Activated T-helper 9 cell treated with anti-CD3 and anti-CD28 coated beads, Interleukin-2, amount 50 U/mL, for 16 hours (primary cell): ENCODE measurements at regions not wholly inside any gene's neighbourhood (a gene's known extent, or its start where the extent isn't known, plus 50 kb on each side); places are given as distances from the start of the nearest gene placed in this dataset.

ENCODE experiments used
- DNase-seq: peaks from one replicate; pipeline ENCODE4 v3.0.0-alpha.2; 2020; ENCODE audit warnings: low read depth

- no peak for DNase-seq
These were observed 179.8 kb downstream of the KCNRG start for GRCh38 chr13:50195045-50195444.

GRCh38 chr13:50196118-50196517, 180.9 kb downstream of the KCNRG start:
- DNase-seq = no peak

GRCh38 chr13:50197705-50198104, 182.5 kb downstream of the KCNRG start:
- no peak for DNase-seq

- no peak for DNase-seq
These were observed 183.3 kb downstream of the KCNRG start for GRCh38 chr13:50198508-50198907.

- no peak for DNase-seq
These were observed 185.3 kb downstream of the KCNRG start for GRCh38 chr13:50200569-50200968.

GRCh38 chr13:50200988-50201387, 185.7 kb downstream of the KCNRG start:
- no peak for DNase-seq

- no peak for DNase-seq
These were observed 187.2 kb downstream of the KCNRG start for GRCh38 chr13:50202485-50202884.

GRCh38 chr13:50203256-50203941, 188.2 kb downstream of the KCNRG start:
- no peak for DNase-seq

- DNase-seq = no peak
These were observed 190.3 kb downstream of the KCNRG start for GRCh38 chr13:50205581-50205980.

- DNase-seq = no peak
These were observed 193.6 kb downstream of the KCNRG start for GRCh38 chr13:50208826-50209335.

- DNase-seq = no peak
These were observed 194.4 kb downstream of the KCNRG start for GRCh38 chr13:50209631-50210030.

GRCh38 chr13:50213526-50213925, 198.3 kb downstream of the KCNRG start:
- no peak for DNase-seq

GRCh38 chr13:50214514-50214913, 199.3 kb downstream of the KCNRG start:
- DNase-seq = no peak

GRCh38 chr13:50215399-50215798, 200.2 kb downstream of the KCNRG start:
- DNase-seq = no peak

- no peak for DNase-seq
These were observed 204.5 kb downstream of the KCNRG start for GRCh38 chr13:50219743-50220142.

- DNase-seq = no peak
These were observed 205.7 kb downstream of the KCNRG start for GRCh38 chr13:50220938-50221337.

- DNase-seq = no peak
These were observed 207.5 kb downstream of the KCNRG start for GRCh38 chr13:50222569-50223332.

- no peak for DNase-seq
These were observed 209.3 kb downstream of the KCNRG start for GRCh38 chr13:50224534-50224933.

- DNase-seq = no peak
These were observed 210.2 kb downstream of the KCNRG start for GRCh38 chr13:50225193-50226155.

GRCh38 chr13:50226515-50227155, 211.4 kb downstream of the KCNRG start:
- no peak for DNase-seq

GRCh38 chr13:50227361-50227760, 212.1 kb downstream of the KCNRG start:
- no peak for DNase-seq

GRCh38 chr13:50228527-50228926, 213.3 kb downstream of the KCNRG start:
- no peak for DNase-seq
